ENCODE measurements at regions not wholly inside any gene's neighbourhood (a gene's known extent, or its start where the extent isn't known, plus 50 kb on each side); places are given as distances from the start of the nearest gene placed in this dataset.

DNA sequence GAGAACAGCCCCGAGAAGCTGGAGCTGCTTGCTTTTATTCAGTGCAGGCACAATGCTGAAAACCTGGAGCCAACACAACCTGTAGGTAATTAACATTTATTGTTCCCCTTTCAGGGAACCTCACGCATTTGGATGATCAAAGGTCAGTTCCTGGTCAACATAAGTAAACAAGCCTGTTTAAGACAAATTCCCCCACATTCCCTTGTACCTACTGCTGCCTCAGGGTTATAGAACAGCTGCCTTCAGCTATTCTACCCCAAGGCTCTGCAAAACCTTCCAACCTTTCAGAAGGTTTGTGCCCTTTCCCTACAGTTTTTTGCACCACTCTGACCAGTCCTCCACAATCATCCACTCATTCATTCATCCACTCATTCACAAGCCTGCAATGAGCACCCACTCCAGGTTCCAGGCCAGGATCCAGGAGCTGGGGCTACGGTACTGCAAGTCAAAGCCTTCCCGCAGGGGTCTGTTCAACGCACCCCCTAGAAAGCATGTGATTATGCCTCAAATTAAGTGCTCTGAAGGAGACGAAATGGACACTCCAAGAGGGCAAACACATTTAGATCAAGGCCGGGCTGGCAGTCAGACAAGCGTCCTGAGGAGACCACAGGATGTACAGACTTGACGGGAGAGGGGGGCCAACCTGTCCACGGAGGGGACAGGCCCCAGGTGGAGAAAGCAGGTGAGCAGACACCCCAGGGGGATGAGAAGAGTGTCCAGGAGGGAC lies 683.9 kb downstream of the MATN1 start:
- no peak for DNase-seq (ENCODE audit: low spot score)

DNA sequence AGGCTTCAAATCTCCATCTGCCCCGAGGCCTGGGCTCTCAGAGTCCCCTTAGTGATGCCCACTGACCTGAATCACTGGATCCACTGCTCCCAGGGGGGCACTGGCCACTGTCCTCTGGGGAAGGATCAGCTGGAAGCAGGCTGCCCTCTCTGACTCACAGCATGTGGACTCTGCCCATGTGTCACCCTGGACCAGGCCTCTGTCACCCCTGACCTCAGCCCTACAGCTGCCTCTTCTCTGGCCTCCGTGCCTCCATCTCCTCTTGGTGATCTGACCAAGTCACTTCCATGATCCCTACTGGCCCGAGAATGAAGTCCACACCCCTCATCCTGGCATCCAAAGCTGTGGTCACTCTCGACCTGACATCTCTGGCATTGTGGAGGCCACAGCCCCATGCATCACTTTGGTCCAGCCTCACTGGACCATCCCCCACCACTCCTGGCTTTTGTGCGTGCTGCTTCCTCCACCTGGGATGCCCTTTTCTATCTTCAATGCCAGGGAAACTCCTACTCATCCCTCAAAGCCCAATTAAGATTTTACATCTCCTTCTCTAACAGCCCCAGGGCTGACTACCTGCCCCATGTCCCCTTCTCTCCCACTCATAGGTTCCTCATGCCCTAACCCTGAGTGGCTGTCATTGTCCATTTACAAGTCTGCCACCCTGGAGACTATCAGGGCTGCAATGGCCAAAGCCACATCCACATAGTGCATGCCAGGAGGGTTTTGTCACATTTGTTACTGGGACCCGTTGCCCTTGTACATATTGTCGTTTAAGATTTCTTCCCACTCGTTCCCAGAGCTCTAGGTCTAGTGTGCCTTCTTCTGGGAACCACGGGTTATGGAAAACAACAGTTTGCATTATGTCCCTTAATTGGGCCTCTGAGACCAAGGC lies 685.0 kb downstream of the MATN1 start:
- no peak for DNase-seq (ENCODE audit: low spot score)

DNA sequence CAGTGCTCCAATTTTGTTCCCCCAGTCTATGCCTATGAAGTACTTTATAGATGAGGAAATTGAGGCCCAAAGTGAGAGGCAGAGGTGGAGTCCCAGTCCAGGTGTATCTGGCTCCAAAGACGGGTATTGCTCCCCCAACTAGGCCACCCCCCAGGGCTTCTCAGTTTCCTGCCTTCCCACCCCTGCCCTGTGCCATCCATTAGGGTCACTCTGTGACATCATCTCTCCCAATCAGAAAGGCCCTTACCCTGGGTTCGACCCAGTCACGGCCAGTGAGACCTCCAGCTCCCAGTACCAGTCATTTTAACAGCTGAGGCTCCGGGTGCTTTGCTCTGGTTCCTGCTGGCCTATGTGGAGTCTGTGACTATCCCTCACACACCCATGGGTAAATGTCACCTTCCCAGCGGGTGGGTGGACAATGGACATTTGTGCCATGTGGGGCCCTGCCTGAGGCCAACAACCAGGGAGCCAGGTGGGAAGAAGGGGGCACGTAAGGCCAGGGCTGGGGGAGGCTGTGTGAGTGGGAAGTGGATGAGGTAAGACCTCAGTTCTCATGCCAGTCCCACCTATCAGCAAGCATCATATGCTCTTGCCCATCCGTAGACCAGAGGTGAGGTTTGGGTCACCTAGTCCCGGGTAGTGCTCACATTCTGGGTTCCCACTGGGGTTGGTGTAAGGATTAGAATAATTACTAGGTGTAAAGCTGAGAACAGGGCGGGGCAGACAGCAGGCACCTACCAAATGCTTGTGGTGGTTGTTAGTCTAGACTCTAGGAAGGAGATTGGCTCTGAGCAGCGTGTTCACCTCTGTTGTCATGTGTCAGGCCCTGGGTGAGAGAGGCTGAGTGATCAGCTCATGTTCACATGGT lies 685.9 kb downstream of the MATN1 start:
- no peak for DNase-seq (ENCODE audit: low spot score)

DNA sequence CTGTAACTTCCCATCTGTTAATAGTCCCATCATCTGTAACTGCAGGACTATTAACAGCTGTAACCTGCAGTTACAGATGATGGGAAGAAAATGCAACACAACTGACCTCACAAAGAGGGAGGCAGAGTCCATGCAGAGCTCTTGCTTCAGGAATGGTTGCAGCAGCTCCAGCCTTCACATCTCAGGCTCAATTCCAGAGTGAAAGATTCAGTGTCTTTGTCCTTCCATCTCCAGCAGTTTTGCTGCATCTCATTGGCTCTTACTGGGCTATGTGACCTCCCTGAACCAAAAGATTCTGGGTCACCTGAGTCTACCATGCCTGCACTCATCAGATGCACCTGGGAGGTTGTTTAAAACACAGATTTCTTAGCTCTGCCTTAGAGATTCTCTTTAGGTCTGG lies 686.7 kb downstream of the MATN1 start:
- DNase-seq (ENCODE audit: low spot score), result no peak

DNA sequence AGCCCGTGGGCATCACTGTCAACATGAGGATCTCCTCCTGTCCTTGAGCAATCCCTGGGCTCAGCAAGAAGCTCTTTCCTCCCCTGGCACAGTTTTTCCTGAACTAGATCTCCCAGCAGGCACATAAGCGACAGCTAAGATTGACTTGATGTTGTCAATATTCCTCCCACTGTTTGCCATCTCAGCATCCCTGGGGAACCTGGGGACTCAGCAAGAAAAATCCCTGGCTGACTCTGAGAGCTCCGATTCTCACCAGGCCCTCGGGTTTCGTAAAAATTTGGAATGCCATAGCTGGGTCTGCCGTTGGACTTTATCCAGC lies 687.2 kb downstream of the MATN1 start:
- DNase-seq (ENCODE audit: low spot score), result no peak

DNA sequence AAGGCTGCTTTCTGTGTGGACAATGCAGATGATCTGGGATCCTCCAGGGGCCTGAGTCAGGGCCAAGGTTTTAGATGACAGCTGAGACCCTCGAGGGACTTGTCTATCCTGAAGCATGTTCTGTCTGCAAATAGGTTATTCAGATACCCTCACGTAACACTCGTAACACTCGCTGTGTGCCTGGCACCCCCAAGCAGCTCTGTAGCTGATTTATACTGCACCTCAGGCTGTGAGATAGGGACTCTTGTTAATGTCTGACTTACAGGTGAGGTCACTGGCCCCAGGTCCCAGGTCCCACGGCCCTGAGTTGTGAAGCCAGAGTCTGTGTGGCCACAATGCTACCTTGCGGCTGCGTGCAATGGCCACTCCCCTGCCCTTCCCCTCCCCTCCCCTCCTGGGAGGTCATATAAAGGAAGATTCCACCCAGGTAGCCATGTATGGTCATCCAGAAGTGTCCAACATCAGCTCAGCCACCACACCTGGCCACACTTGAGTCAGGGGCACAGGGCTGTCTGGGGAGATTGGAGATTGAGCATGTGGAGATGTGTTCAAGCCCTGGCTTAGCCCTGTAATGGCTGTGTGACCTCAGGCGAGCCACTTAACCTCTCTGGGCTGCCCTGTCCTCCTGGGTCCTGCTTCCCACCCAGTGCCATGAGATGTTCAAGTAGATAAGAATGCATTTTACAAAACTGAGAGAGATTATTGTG lies 687.7 kb downstream of the MATN1 start:
- DNase-seq (ENCODE audit: low spot score), result no peak

DNA sequence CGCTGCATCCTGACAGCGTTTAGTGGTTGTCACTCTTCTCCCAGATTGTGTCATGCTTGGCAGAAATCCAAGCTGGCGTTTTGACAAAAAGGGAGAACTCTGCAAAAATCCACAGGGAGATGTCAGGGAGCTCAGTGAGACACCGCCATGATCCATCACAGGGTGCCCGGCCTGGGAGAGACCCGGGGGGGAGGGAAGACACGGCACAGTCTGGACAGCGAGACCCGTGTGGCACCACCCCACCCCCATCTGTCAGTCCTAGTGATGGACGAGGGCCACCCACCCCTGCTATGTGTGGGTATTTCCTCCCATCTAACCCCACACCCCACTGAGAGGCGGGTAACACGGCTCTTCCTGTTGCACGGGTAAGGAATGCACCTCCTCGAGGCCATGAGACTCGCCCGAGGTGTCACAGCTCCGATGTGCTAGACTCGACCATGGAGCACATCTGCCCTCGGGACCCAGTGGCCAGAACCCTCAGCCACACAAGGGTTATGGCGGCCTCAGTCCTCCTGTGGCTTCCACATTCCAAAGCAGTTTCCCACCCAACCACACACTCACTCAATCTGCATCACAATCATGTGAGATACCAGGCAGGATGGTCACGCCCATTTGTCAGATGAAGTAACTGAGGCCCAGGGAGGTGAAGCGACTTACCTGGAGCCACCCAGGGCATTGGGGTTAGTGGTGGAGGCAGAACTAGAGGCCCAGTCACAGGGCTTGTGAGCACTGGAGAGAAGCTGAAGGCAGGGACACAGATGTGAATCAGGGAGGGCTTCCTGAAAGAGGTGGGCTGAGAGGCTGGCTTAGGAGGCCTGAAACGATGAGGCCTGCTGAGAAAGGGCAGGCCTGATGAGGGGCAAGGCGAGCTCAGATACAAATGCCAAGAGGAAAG lies 688.5 kb downstream of the MATN1 start:
- no peak for DNase-seq (ENCODE audit: low spot score)

DNA sequence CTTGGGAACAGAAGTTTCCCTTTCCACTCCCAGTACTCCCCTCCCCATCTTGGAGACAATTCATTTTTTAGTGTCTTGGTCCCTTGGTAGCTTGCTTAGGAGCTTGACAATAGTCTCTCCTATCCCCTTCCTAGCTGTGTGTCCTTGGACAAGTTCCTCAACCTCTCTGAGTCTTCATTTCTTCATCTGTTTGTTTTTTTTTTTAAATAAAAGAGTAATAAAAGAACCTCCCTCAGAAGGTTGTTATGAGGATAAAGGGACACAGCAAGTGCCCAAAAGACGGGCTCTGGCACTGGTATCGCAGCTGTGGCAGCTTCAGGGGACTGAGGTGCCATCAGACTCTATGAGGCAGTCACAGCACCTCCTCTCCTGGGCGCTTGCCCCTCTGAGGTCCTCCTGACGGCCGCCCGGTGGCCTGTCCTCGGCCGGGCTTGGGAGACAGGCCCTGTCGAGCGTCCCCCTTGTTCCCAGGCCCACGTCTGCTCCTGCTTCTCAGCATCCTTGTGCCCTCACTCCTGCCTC lies 689.2 kb downstream of the MATN1 start:
- no peak for DNase-seq (ENCODE audit: low spot score)

DNA sequence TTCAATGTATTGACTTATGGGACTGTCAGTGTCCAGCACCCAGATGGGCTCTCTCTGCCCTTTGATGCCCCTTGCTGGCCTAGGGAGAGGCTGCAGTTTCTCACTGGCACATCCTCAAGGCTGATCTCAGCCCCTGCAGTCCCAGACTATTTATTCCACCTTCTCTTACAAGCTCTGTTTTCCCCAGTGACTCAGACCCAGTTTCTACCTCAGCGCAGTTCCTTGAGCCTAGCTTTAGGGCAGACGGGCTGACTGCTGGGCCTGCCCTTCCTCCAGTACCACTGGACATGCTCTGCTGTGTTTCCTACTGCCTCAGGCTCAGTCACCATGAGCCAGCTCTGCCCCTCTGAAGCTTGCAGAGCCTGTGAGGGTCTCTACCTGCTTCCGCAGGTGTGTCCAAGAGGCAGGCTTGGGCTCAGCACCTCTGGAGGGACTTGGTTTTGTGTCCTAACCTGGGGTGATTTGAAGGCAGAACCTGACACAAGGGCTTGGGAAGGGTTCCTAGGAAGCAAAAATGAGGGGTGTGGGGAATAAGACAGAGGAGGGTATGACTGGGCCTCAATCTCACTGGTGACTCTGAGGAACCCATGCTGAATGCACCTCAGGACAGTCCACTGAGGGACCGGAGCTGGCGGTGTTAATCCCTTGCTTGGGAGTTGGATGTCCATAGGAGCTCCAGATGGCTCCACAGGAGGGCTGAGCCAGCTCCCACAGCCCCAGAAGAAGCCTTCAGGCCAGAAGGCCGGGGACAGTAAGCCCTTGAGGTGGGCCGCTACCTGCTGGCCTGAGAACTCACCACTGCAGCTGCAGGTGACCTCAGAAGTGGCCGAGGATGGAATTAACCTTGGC lies 689.9 kb downstream of the MATN1 start:
- no peak for DNase-seq (ENCODE audit: low spot score)

DNA sequence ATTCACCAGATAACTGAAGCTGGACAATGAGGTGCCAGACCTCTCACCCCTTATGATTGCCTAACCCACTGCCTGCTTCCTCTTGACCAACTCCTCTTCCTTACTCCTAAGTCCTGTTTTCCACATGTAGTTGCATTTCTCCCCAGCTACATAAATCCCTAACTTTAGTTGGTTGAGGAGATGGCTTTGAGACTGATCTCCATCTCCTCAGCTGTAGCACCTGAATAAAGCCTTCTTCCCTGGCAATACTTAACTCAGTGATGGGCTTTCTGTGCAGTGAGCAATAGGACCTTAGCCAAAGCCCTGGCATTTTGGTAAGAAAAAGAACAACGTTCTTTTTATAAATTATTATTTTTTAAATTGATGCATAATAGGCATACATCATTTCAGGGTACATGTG lies 691.1 kb downstream of the MATN1 start:
- DNase-seq (ENCODE audit: low spot score), result no peak

DNA sequence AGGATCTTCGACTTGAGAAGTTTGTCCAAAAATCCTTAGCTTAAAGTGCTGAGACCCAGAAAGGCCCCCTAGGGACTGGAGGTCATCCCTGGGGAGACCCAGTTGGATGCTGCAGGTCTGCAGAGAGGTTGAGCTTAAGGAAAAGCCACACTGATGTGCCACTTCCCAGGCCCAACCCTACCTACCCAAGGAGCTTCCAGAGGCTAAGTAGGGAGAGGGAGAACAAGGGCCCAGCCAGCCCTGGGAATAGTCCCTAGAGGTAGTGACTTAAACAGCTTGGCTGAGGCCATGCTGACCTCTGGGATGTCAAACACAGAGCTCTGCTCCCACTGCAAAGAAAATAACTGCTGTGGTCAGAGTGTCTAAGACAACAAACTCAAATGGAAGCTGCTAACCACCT lies 693.7 kb downstream of the MATN1 start:
- no peak for DNase-seq (ENCODE audit: low spot score)

DNA sequence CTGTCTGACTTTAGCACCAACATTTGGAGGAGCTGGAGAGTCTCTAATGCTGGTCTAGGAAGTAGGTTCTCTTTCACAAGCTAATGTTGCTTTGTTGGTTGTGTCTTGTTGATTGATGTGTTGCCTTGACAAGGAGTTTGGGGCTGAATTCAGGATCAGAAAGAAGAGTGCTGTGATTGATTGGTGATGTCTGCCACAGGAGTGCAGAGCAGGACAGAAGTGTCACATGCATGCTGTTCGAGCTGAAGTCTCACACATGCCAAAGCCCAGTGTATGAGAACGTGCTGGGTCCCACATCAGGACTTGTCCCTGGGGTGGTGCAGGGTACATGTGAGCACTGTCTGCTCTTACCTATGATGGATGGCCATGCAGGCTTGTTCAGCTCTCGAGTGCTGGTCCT lies 694.4 kb downstream of the MATN1 start:
- DNase-seq (ENCODE audit: low spot score), result no peak

DNA sequence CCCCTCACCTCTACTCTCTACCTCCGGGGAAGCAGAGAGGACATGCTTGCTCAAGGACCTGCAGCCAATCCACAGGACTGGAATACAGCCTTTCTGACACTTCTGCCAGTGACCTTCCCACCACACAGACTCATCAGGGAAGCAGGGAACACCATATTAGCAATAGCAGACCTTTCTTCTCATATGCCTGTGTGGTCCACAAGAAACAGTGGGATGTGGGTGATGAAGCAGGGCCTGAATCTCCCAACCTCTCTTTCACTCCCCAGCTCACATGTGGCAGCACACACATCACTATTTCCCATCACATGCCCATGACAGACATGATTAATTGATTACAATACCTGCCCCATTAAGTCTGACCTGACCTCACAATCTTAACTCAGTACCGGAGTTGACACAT lies 695.1 kb downstream of the MATN1 start:
- DNase-seq (ENCODE audit: low spot score), result no peak

DNA sequence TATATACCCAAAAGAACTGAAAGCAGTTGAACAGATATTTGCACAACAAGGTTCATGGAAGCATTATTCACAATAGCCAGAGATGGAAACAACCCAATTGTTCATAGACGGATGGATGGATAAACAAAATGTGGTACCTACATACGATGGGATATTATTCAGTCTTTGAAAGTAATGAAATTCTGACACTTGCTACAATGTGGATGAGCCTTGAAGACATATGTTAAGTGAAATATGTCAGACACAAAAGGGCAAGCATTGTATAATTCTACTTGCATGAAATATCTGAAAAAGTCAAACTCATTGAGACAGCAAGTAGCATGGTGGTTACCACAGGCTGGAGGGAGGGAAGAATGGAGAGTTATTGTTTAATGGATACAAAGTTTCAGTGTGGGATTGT lies 696.1 kb downstream of the MATN1 start:
- DNase-seq (ENCODE audit: low spot score), result no peak

DNA sequence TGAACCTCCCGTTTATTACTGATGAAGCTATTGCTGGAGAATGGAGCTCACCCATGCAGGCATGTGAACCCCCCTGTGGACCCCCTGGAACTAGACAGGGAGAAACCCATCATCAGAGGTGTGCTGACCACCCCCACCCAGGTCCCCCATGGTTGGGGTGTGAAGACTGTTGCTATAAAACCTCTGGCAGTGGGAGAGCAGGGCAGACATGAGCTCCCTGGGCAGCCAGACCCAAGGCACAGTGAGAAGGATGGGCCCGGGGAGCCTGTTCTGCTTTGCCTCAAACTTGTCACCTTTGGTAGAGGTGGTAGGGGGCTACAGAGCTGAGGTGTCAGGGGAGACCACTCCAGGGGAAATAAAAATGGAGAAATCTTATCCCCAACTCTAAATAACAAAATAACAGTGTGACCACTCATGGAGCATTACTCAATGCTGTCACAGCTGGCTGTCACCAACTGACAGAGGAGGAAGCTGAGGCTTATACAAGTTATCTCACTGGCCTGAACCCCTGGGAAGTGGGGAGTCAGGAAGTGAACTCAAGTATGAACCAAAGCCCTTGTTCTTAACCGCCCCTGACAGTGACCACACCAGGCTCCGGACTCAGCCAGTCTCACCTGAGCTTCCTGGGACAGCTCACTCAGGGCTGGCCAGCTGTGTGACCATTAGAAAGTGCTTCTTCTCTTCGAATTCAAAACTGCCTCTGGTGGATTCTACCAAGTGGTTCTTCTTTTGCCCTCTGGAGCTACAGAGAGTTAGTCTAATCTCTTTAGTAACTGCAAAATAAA lies 698.8 kb downstream of the MATN1 start:
- no peak for DNase-seq (ENCODE audit: low spot score)

DNA sequence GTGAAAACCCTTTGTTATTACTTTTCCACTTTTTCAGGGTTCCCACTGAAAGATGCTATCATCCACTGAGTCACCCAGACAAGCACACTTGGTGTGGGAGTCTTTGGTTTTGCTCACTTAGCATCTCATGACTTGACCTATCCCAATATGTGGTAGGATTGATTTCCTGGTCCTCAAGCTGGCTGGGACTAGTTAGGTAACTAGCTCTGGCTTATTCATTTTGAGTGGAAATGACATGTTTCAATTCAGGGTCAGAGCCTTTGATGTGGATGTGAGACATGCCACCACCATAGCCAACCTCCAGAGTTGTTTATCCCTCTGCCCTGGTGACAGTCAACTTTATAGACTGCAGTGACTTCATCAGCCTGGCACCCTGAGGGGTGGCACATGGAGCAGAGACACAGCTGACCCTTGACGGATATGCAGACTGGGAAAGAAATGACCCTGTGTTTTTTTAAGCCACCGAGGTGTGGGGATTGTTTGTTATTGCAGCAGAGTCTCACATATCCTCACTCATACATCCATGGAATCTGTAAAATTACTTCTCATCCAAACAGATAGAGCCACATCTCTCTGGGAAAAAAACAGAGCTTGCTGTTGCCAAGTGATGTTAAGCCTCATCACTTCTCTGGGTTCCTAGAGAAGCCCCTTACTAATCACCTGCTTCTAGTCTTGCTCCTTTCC lies 699.9 kb downstream of the MATN1 start:
- no peak for DNase-seq (ENCODE audit: low spot score)

DNA sequence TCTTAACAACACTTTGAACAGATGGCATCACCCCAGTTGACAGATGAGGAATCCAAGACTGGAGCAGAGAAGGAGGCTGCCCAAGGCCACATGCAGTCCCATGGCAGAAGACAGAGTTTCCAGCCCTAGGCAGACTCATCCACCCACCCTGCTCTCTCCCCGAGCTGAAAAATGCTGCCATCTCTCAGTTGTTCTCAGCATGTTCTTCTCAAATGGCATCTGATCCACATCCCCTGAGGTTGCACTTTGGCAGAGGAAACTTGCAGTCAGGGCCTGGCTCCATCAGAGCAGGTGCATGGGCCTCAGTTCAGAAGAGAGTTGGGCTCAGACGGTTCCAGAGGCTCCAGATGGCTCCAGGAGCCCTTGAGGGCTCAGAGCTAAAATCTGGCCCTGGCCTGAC lies 709.4 kb downstream of the MATN1 start:
- no peak for DNase-seq (ENCODE audit: low spot score)

Measured in SK-N-DZ (cell line).